ENCODE measurements at regions not wholly inside any gene's neighbourhood (a gene's known extent, or its start where the extent isn't known, plus 50 kb on each side); places are given as distances from the start of the nearest gene placed in this dataset.

GRCh38 chr15:27676647-27677046 lies 422.5 kb downstream of the OCA2 start:
- no peak for TF ChIP-seq ZNF23 (tag by site-specific recombination; IDR thresholded peaks at IDR 0.05; ENCODE audit: borderline replicate concordance)
- no peak for TF ChIP-seq MYNN (tag by site-specific recombination; IDR thresholded peaks at IDR 0.05; ENCODE audit: borderline replicate concordance)
- TF ChIP-seq PRDM10 (tag by site-specific recombination; IDR thresholded peaks at IDR 0.05): no peak
- TF ChIP-seq CTCF (tag by site-specific recombination; IDR thresholded peaks at IDR 0.05): no peak
- no peak for TF ChIP-seq ZFP41 (tag by site-specific recombination; IDR thresholded peaks at IDR 0.05; ENCODE audit: borderline replicate concordance)

Data from HEK293 (cell line).